ENCODE measurements at regions not wholly inside any gene's neighbourhood (a gene's known extent, or its start where the extent isn't known, plus 50 kb on each side); places are given as distances from the start of the nearest gene placed in this dataset.

DNA sequence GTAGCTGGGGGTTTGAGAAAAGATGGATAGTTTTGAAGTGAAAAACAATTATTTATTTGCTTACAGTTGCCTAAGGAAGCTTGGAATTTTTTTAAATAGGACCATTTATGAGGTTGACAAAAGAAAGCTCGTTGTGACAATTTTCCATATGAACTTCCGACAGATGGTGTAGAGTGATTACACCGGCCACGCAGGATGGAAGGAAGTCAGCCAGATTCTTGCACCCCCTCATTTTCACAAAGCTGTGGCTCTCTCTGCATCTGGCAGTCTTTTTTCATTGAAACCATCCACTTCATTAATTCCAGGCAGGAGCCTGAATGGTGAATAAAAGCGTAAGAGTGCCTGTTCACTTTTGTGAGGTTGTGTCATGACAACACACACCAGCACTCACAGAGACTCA, 1284.1 kb downstream of the AACS start:
- TF ChIP-seq, protein P1, sequence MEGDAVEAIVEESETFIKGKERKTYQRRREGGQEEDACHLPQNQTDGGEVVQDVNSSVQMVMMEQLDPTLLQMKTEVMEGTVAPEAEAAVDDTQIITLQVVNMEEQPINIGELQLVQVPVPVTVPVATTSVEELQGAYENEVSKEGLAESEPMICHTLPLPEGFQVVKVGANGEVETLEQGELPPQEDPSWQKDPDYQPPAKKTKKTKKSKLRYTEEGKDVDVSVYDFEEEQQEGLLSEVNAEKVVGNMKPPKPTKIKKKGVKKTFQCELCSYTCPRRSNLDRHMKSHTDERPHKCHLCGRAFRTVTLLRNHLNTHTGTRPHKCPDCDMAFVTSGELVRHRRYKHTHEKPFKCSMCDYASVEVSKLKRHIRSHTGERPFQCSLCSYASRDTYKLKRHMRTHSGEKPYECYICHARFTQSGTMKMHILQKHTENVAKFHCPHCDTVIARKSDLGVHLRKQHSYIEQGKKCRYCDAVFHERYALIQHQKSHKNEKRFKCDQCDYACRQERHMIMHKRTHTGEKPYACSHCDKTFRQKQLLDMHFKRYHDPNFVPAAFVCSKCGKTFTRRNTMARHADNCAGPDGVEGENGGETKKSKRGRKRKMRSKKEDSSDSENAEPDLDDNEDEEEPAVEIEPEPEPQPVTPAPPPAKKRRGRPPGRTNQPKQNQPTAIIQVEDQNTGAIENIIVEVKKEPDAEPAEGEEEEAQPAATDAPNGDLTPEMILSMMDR (conservative IDR thresholded peaks at IDR 0.05; ENCODE audit: low read length), result no peak
- TF ChIP-seq EZH2phosphoT487 (IDR thresholded peaks at IDR 0.05; ENCODE audit: borderline replicate concordance, low read depth, low read length), result no peak
